Smooth muscle cell (in vitro differentiated cells): ENCODE measurements at regions not wholly inside any gene's neighbourhood (a gene's known extent, or its start where the extent isn't known, plus 50 kb on each side); places are given as distances from the start of the nearest gene placed in this dataset.

Source experiments
- DNase-seq: peaks from one replicate; lab custom pipeline; 2025; ENCODE audit not compliant: unreplicated experiment; lab: John Stamatoyannopoulos, UW
- H2AFZ ChIP-seq: fragments of 200-600 bp; sonication (generic); 2 replicates; pipeline ENCODE4 v1.6.0; 2016; ENCODE audit warnings: antibody characterized with exemption, low read depth, mild to moderate bottlenecking
- H3F3A ChIP-seq: fragments of 200-600 bp; sonication (generic); 2 replicates; pipeline ENCODE4 v1.6.0; 2017; ENCODE audit warnings: antibody characterized with exemption, low read depth
- H3K27ac ChIP-seq: fragments of 200-600 bp; sonication (generic); 2 replicates; pipeline ENCODE4 v1.5.1; 2016; ENCODE audit warnings: low read depth, mild to moderate bottlenecking
- H3K27me3 ChIP-seq: fragments of 200-600 bp; sonication (generic); 2 replicates; pipeline ENCODE4 v1.6.1; 2016; ENCODE audit warnings: low read depth, mild to moderate bottlenecking
- H3K36me3 ChIP-seq: fragments of 200-600 bp; sonication (generic); 2 replicates; pipeline ENCODE4 v1.5.1; 2016; ENCODE audit warnings: low read depth
- H3K4me1 ChIP-seq: fragments of 200-600 bp; sonication (generic); 2 replicates; pipeline ENCODE4 v1.5.1; 2016; ENCODE audit warnings: low read depth
- H3K4me2 ChIP-seq: fragments of 200-600 bp; sonication (generic); 2 replicates; pipeline ENCODE4 v1.6.0; 2016; ENCODE audit warnings: mild to moderate bottlenecking
- H3K4me3 ChIP-seq: fragments of 200-600 bp; sonication (generic); 2 replicates; pipeline ENCODE4 v1.5.1; 2016; ENCODE audit warnings: mild to moderate bottlenecking
- H3K79me2 ChIP-seq: fragments of 200-600 bp; sonication (generic); 2 replicates; pipeline ENCODE4 v1.6.0; 2016; ENCODE audit warnings: low read depth, mild to moderate bottlenecking
- H3K9ac ChIP-seq: fragments of 200-600 bp; sonication (generic); 2 replicates; pipeline ENCODE4 v1.6.0; 2016; ENCODE audit warnings: low read depth
- H3K9me3 ChIP-seq: fragments of 200-600 bp; sonication (generic); replicated peaks from 2 replicates; pipeline ENCODE4 v1.5.1; 2016; ENCODE audit warnings: low read depth
- H4K20me1 ChIP-seq: fragments of 200-600 bp; sonication (generic); 2 replicates; pipeline ENCODE4 v1.6.0; 2016; ENCODE audit warnings: low read depth
- WGBS: methylation state at CpG from one replicate; pipeline ENCODE4 v1.1.7; 2016; ENCODE audit warnings: low lambda C conversion rate; 5-methylcytosine and 5-hydroxymethylcytosine counted together
- TF ChIP-seq, protein P1 (sequence below): fragments of 200-600 bp; sonication (generic); IDR thresholded peaks from 2 replicates; pipeline ENCODE4 v1.5.1; 2017; ENCODE audit warnings: borderline replicate concordance, mild to moderate bottlenecking, antibody characterized with exemption; ENCODE audit not compliant: insufficient read depth, poor library complexity, severe bottlenecking

GRCh38 chr1:5274527-5274926 is 620.1 kb downstream of the AJAP1 start:
- Histone ChIP-seq H3F3A (no peaks in the 10 kb centered on the region), H3K27ac (no peak overlapping the region), H3K79me2 (no peaks in the 10 kb centered on the region), H3K27me3 (no peaks in the 10 kb centered on the region), H4K20me1 (no peaks in the 10 kb centered on the region), H3K9me3 (no peaks in the 10 kb centered on the region), H3K36me3 (no peaks in the 10 kb centered on the region), H3K4me3 (no peak overlapping the region), H3K9ac (no peak overlapping the region), H2AFZ (no peak overlapping the region), H3K4me2 (no peak overlapping the region), H3K4me1 (peaks cover 8% of the 10 kb centered on the region)
- DNase-seq: no peak
- TF ChIP-seq, protein P1, sequence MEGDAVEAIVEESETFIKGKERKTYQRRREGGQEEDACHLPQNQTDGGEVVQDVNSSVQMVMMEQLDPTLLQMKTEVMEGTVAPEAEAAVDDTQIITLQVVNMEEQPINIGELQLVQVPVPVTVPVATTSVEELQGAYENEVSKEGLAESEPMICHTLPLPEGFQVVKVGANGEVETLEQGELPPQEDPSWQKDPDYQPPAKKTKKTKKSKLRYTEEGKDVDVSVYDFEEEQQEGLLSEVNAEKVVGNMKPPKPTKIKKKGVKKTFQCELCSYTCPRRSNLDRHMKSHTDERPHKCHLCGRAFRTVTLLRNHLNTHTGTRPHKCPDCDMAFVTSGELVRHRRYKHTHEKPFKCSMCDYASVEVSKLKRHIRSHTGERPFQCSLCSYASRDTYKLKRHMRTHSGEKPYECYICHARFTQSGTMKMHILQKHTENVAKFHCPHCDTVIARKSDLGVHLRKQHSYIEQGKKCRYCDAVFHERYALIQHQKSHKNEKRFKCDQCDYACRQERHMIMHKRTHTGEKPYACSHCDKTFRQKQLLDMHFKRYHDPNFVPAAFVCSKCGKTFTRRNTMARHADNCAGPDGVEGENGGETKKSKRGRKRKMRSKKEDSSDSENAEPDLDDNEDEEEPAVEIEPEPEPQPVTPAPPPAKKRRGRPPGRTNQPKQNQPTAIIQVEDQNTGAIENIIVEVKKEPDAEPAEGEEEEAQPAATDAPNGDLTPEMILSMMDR: no peak
- 56% methylated on average over 5 of the region's 5 CpGs for WGBS

GRCh38 chr1:5273280-5274003 is 619.0 kb downstream of the AJAP1 start:
- Histone ChIP-seq H4K20me1 (no peaks in the 10 kb centered on the region), H3K4me2 (no peak overlapping the region), H3K9ac (no peak overlapping the region), H3K36me3 (no peaks in the 10 kb centered on the region), H3K4me1 (peaks cover 8% of the 10 kb centered on the region), H3F3A (no peaks in the 10 kb centered on the region), H3K27ac (no peak overlapping the region), H3K79me2 (no peaks in the 10 kb centered on the region), H2AFZ (no peak overlapping the region), H3K4me3 (no peak overlapping the region), H3K27me3 (no peaks in the 10 kb centered on the region), H3K9me3 (no peaks in the 10 kb centered on the region)
- TF ChIP-seq, protein P1: no peak
- 64% methylated on average over 3 of the region's 3 CpGs for WGBS
- no peak for DNase-seq

- Histone ChIP-seq H3K27ac (no peak overlapping the region), H3K27me3 (no peaks in the 10 kb centered on the region), H3K4me1 (peaks cover 9% of the 10 kb centered on the region), H4K20me1 (no peaks in the 10 kb centered on the region), H3K79me2 (no peaks in the 10 kb centered on the region), H3K9ac (no peak overlapping the region), H3K4me3 (no peak overlapping the region), H3K36me3 (no peaks in the 10 kb centered on the region), H2AFZ (no peak overlapping the region), H3F3A (no peaks in the 10 kb centered on the region), H3K9me3 (no peaks in the 10 kb centered on the region), H3K4me2 (no peak overlapping the region)
- TF ChIP-seq, protein P1: no peak
- WGBS: 90% methylated on average over 7 of the region's 7 CpGs
- DNase-seq: no peak
Measured at GRCh38 chr1:5272325-5272724, 617.9 kb downstream of the AJAP1 start.

- H4K20me1 ChIP-seq: no peaks in the 10 kb centered on the region
- H3K79me2 ChIP-seq: no peaks in the 10 kb centered on the region
- no peak overlapping the region for H3K9ac ChIP-seq
- peaks cover 14% of the 10 kb centered on the region for H3K4me1 ChIP-seq
- no peak overlapping the region for H3K27ac ChIP-seq
- H2AFZ ChIP-seq: no peak overlapping the region
- TF ChIP-seq, protein P1: no peak
- no peaks in the 10 kb centered on the region for H3F3A ChIP-seq
- H3K4me3 ChIP-seq: no peak overlapping the region
- no peaks in the 10 kb centered on the region for H3K36me3 ChIP-seq
- no peaks in the 10 kb centered on the region for H3K27me3 ChIP-seq
- no peaks in the 10 kb centered on the region for H3K9me3 ChIP-seq
- WGBS: 94% methylated on average over 2 of the region's 2 CpGs
- no peak overlapping the region for H3K4me2 ChIP-seq
- DNase-seq: no peak
Measured at GRCh38 chr1:5271264-5271663, 616.9 kb downstream of the AJAP1 start.
